ENCODE measurements at regions not wholly inside any gene's neighbourhood (a gene's known extent, or its start where the extent isn't known, plus 50 kb on each side); places are given as distances from the start of the nearest gene placed in this dataset.

- TF ChIP-seq CTCF (IDR thresholded peaks at IDR 0.05 in 8 of 11, conservative IDR thresholded peaks at IDR 0.05 in 3 of 11) (no peak), POLR2A (IDR thresholded peaks at IDR 0.05) (no peak), POLR2AphosphoS5 (IDR thresholded peaks at IDR 0.05) (no peak)
Observed at GRCh38 chr17:54620399-54620978, 280.2 kb upstream of the TOM1L1 start.
